ENCODE measurements at regions not wholly inside any gene's neighbourhood (a gene's known extent, or its start where the extent isn't known, plus 50 kb on each side); places are given as distances from the start of the nearest gene placed in this dataset.

DNA sequence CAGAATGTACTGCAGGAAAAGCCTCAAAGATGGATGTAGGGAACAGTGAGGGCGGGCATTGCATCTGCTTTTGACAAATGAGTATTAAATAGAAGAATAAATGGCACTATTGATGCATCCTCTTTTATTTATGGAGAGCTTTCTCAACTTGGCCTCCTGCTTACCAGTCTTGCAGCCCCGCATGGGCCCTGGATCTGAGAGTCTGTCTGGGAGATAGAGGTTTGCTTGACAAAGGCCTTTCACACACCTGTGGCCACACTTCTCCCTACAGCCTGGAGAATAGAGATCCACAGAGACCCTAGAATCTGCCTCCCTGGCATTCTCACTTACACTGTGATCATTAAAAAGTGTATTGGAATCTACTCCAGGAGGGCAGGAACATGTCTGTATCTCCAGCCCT lies 203.8 kb upstream of the CDH4 start:
- H4K12ac ChIP-seq (ENCODE audit: low read depth, low read length) = no peak overlapping the region
- no peak overlapping the region for H4K8ac ChIP-seq (ENCODE audit: low read depth, low read length)
- no peak overlapping the region for H3K4me3 ChIP-seq (ENCODE audit: low read depth, low read length)
- H3K27me3 ChIP-seq (ENCODE audit: insufficient read depth, low read length) = no peaks in the 10 kb centered on the region
- no peaks in the 10 kb centered on the region for H3K4me1 ChIP-seq (ENCODE audit: control insufficient read depth in 1 of 2, insufficient read depth in 2 of 2, low read length in 2 of 2)
- no peak overlapping the region for H3K18ac ChIP-seq (ENCODE audit: low read length)
- H4K91ac ChIP-seq (ENCODE audit: low read depth, low read length) = no peak overlapping the region
- H3K14ac ChIP-seq (ENCODE audit: low read length) = no peak overlapping the region
- H2BK12ac ChIP-seq (ENCODE audit: low read length) = no peak overlapping the region
- H2BK5ac ChIP-seq (ENCODE audit: low read depth, low read length, poor library complexity) = no peak overlapping the region
- no peak overlapping the region for H3K9ac ChIP-seq (ENCODE audit: low read length)
- H3K4me2 ChIP-seq (ENCODE audit: low read length) = no peak overlapping the region
- DNase-seq = no peak
- no peaks in the 10 kb centered on the region for H3K79me1 ChIP-seq (ENCODE audit: low read length)
- H2BK120ac ChIP-seq (ENCODE audit: insufficient read depth, low read length, poor library complexity) = no peak overlapping the region
- WGBS (ENCODE audit: extremely low coverage, insufficient coverage, insufficient read length) = no CpG with 5 or more reads among the region's 2 CpGs
- H3K79me2 ChIP-seq (ENCODE audit: control insufficient read depth, insufficient read depth, low read length, poor library complexity) = no peaks in the 10 kb centered on the region
- no peaks in the 10 kb centered on the region for H3K36me3 ChIP-seq (ENCODE audit: control insufficient read depth in 1 of 2, insufficient read depth in 2 of 2, low read length in 2 of 2)
- peaks cover 15% of the 10 kb centered on the region for H3K9me3 ChIP-seq (ENCODE audit: insufficient read depth, low read depth, low read length)
- no peak overlapping the region for H3K23ac ChIP-seq (ENCODE audit: low read length)
- no peak overlapping the region for H3K4ac ChIP-seq (ENCODE audit: low read depth, low read length)
- H3K27ac ChIP-seq (ENCODE audit: low read depth, low read length) = no peak overlapping the region
- H2AK5ac ChIP-seq (ENCODE audit: low read length) = no peak overlapping the region
- no peak overlapping the region for H2AFZ ChIP-seq (ENCODE audit: insufficient read depth, low read length, poor library complexity)

DNA sequence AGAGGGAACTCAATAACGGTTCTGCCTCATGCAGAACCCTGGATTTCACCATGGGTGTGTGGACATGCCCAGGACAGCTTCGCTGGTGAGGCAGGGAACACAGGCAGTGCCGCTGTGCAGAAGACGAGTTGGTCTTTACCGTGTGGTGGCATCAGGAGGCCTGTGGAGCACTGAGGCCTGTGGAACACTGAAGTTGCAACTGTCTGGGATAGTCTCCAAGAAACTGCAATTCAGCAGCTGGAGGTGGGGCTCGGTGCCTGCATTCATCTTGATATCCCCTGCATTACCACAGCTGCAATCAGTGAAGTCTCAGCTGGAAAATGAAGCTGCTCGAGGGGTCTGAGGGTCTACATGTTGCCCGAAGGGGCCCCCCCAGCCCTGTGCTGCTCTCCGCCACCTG lies 202.4 kb upstream of the CDH4 start:
- no peak overlapping the region for H3K27ac ChIP-seq (ENCODE audit: low read depth, low read length)
- no peaks in the 10 kb centered on the region for H3K36me3 ChIP-seq (ENCODE audit: control insufficient read depth in 1 of 2, insufficient read depth in 2 of 2, low read length in 2 of 2)
- no peak overlapping the region for H3K18ac ChIP-seq (ENCODE audit: low read length)
- peaks cover 8% of the 10 kb centered on the region for H3K9me3 ChIP-seq (ENCODE audit: insufficient read depth, low read depth, low read length)
- H3K79me1 ChIP-seq (ENCODE audit: low read length) = no peaks in the 10 kb centered on the region
- H3K27me3 ChIP-seq (ENCODE audit: insufficient read depth, low read length) = no peaks in the 10 kb centered on the region
- no CpG with 5 or more reads among the region's 9 CpGs for WGBS (ENCODE audit: extremely low coverage, insufficient coverage, insufficient read length)
- no peaks in the 10 kb centered on the region for H3K79me2 ChIP-seq (ENCODE audit: control insufficient read depth, insufficient read depth, low read length, poor library complexity)
- H3K14ac ChIP-seq (ENCODE audit: low read length) = no peak overlapping the region
- no peaks in the 10 kb centered on the region for H3K4me1 ChIP-seq (ENCODE audit: control insufficient read depth in 1 of 2, insufficient read depth in 2 of 2, low read length in 2 of 2)
- no peak for DNase-seq
- no peak overlapping the region for H2BK120ac ChIP-seq (ENCODE audit: insufficient read depth, low read length, poor library complexity)
- no peak overlapping the region for H2BK5ac ChIP-seq (ENCODE audit: low read depth, low read length, poor library complexity)
- no peak overlapping the region for H3K4me2 ChIP-seq (ENCODE audit: low read length)
- H3K4me3 ChIP-seq (ENCODE audit: low read depth, low read length) = no peak overlapping the region
- H2AFZ ChIP-seq (ENCODE audit: insufficient read depth, low read length, poor library complexity) = no peak overlapping the region
- H3K9ac ChIP-seq (ENCODE audit: low read length) = no peak overlapping the region
- H2AK5ac ChIP-seq (ENCODE audit: low read length) = no peak overlapping the region
- no peak overlapping the region for H4K8ac ChIP-seq (ENCODE audit: low read depth, low read length)
- H4K91ac ChIP-seq (ENCODE audit: low read depth, low read length) = no peak overlapping the region
- no peak overlapping the region for H3K23ac ChIP-seq (ENCODE audit: low read length)
- H2BK12ac ChIP-seq (ENCODE audit: low read length) = no peak overlapping the region
- H3K4ac ChIP-seq (ENCODE audit: low read depth, low read length) = no peak overlapping the region
- no peak overlapping the region for H4K12ac ChIP-seq (ENCODE audit: low read depth, low read length)

DNA sequence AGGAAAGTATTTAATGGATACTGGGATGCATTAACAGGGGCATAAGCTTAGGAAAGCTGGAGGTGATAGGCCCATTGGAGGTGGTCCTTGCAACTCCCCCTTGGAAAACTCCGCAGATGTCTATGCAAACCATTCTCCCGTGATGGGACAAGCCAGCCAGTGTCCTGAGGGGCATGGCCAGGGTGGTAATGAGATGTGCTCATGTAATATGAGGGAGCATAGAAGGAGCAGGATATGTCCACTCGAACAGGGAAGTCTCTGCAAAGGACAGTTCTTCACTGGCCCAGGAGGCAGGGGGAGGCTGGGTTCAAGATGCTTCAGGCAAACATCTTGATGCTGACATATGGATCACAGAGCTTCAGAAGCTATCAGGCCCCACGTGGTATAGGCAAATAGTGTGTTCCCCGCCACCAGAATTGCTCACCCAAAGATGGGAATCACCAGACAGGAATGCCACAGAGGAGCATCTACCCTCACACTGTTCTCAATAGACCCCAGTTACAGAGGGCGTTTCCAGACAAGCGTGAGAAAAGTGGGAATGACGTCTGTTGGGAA lies 201.6 kb upstream of the CDH4 start:
- no CpG with 5 or more reads among the region's 8 CpGs for WGBS (ENCODE audit: extremely low coverage, insufficient coverage, insufficient read length)

DNA sequence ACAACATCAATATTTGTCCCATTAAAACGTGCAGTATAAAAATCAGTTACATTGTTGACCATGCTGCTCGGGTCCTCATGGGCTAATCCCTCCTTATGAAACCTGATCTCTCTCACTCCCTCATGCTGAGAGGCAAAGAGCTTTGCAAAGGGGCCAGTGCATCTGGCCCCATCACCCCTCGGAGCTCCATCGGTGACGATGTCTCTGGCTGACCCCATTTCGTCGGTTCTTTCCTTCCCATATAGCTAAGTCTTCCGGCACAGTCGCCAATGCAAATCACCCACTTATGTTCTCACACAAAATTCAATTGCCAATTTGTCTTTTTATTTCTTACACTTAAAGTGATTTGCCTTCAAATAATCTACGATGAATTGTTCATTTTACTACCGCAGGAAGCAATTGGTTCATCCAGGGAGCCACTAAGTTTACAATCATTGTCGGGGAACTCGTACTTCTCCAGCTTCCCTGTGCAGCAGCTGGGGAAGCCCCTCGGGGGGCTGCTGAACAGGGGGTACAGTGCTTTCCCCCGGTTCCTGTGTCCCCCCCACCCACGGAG lies 199.8 kb upstream of the CDH4 start:
- H2BK120ac ChIP-seq (ENCODE audit: insufficient read depth, low read length, poor library complexity) = no peak overlapping the region
- no peaks in the 10 kb centered on the region for H3K27me3 ChIP-seq (ENCODE audit: insufficient read depth, low read length)
- H3K79me2 ChIP-seq (ENCODE audit: control insufficient read depth, insufficient read depth, low read length, poor library complexity) = no peaks in the 10 kb centered on the region
- H2AK5ac ChIP-seq (ENCODE audit: low read length) = no peak overlapping the region
- H4K12ac ChIP-seq (ENCODE audit: low read depth, low read length) = no peak overlapping the region
- H3K14ac ChIP-seq (ENCODE audit: low read length) = no peak overlapping the region
- DNase-seq = no peak
- H3K4ac ChIP-seq (ENCODE audit: low read depth, low read length) = no peak overlapping the region
- no peaks in the 10 kb centered on the region for H3K4me1 ChIP-seq (ENCODE audit: control insufficient read depth in 1 of 2, insufficient read depth in 2 of 2, low read length in 2 of 2)
- H2BK5ac ChIP-seq (ENCODE audit: low read depth, low read length, poor library complexity) = no peak overlapping the region
- H4K91ac ChIP-seq (ENCODE audit: low read depth, low read length) = no peak overlapping the region
- H3K9me3 ChIP-seq (ENCODE audit: insufficient read depth, low read depth, low read length) = peaks cover 2% of the 10 kb centered on the region
- H2AFZ ChIP-seq (ENCODE audit: insufficient read depth, low read length, poor library complexity) = no peak overlapping the region
- H3K18ac ChIP-seq (ENCODE audit: low read length) = no peak overlapping the region
- no peaks in the 10 kb centered on the region for H3K79me1 ChIP-seq (ENCODE audit: low read length)
- no peak overlapping the region for H3K23ac ChIP-seq (ENCODE audit: low read length)
- no peak overlapping the region for H3K9ac ChIP-seq (ENCODE audit: low read length)
- no peaks in the 10 kb centered on the region for H3K36me3 ChIP-seq (ENCODE audit: control insufficient read depth in 1 of 2, insufficient read depth in 2 of 2, low read length in 2 of 2)
- H3K4me2 ChIP-seq (ENCODE audit: low read length) = no peak overlapping the region
- H4K8ac ChIP-seq (ENCODE audit: low read depth, low read length) = no peak overlapping the region
- H3K4me3 ChIP-seq (ENCODE audit: low read depth, low read length) = no peak overlapping the region
- H2BK12ac ChIP-seq (ENCODE audit: low read length) = no peak overlapping the region
- no CpG with 5 or more reads among the region's 16 CpGs for WGBS (ENCODE audit: extremely low coverage, insufficient coverage, insufficient read length)
- no peak overlapping the region for H3K27ac ChIP-seq (ENCODE audit: low read depth, low read length)

More for the DNA sequence above, 201.6 kb upstream of the CDH4 start:
- no peak overlapping the region for H2AK5ac ChIP-seq (ENCODE audit: low read length)
- no peak overlapping the region for H2BK120ac ChIP-seq (ENCODE audit: insufficient read depth, low read length, poor library complexity)
- H3K79me2 ChIP-seq (ENCODE audit: control insufficient read depth, insufficient read depth, low read length, poor library complexity) = no peaks in the 10 kb centered on the region
- H3K23ac ChIP-seq (ENCODE audit: low read length) = no peak overlapping the region
- no peak overlapping the region for H3K4ac ChIP-seq (ENCODE audit: low read depth, low read length)
- no peak for DNase-seq
- H3K36me3 ChIP-seq (ENCODE audit: control insufficient read depth in 1 of 2, insufficient read depth in 2 of 2, low read length in 2 of 2) = no peaks in the 10 kb centered on the region
- H2BK12ac ChIP-seq (ENCODE audit: low read length) = no peak overlapping the region
- no peak overlapping the region for H4K8ac ChIP-seq (ENCODE audit: low read depth, low read length)
- H3K4me1 ChIP-seq (ENCODE audit: control insufficient read depth in 1 of 2, insufficient read depth in 2 of 2, low read length in 2 of 2) = no peaks in the 10 kb centered on the region
- no peak overlapping the region for H2AFZ ChIP-seq (ENCODE audit: insufficient read depth, low read length, poor library complexity)
- no peak overlapping the region for H3K9ac ChIP-seq (ENCODE audit: low read length)
- no peak overlapping the region for H3K18ac ChIP-seq (ENCODE audit: low read length)
- no peak overlapping the region for H4K12ac ChIP-seq (ENCODE audit: low read depth, low read length)
- H3K27ac ChIP-seq (ENCODE audit: low read depth, low read length) = no peak overlapping the region
- H3K14ac ChIP-seq (ENCODE audit: low read length) = no peak overlapping the region
- no peak overlapping the region for H2BK5ac ChIP-seq (ENCODE audit: low read depth, low read length, poor library complexity)
- no peak overlapping the region for H3K4me3 ChIP-seq (ENCODE audit: low read depth, low read length)
- H3K27me3 ChIP-seq (ENCODE audit: insufficient read depth, low read length) = no peaks in the 10 kb centered on the region
- H4K91ac ChIP-seq (ENCODE audit: low read depth, low read length) = no peak overlapping the region
- no peak overlapping the region for H3K4me2 ChIP-seq (ENCODE audit: low read length)
- no peaks in the 10 kb centered on the region for H3K79me1 ChIP-seq (ENCODE audit: low read length)
- H3K9me3 ChIP-seq (ENCODE audit: insufficient read depth, low read depth, low read length) = peaks cover 6% of the 10 kb centered on the region
